A172 (cell line): ENCODE measurements at regions not wholly inside any gene's neighbourhood (a gene's known extent, or its start where the extent isn't known, plus 50 kb on each side); places are given as distances from the start of the nearest gene placed in this dataset.

ENCODE experiments used
- DNase-seq: peaks from one replicate; pipeline ENCODE4 v3.0.0-alpha.2; 2015; ENCODE audit warnings: low spot score

DNA sequence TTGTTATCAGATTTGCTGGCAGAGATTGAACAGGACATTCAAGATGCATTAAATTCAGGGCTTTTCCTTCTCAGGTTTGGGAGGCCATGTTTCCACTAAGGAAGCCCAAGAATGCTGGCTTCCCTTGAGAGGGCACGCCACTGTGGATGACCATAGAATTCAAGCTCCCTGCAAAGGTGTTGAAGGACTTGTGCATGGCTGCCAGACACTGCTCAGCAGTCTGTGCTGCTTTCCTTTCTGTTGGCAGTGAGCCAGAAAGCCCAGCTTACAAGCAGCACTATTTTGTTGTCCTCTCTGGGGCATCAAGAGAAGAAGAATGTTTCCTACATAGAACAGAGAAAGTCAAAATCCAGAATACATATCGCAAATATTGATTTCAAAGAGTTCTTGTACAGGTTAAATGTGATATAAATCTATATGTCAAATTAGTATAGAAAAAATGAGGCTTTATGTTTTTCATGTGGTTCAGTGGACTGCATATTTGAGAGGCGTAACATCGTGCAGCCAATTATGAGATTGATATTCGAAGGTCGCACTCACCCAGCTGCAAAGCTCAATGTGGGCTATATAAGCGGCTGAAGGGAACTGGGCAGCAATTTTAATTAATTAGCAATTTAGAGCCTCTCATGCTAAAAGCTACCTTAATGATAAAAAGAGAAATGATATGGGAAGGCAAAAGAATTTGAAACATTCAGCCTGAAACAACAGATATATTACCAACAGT, 103.1 kb upstream of the ISL1 start:
- no peak for DNase-seq

- DNase-seq: no peak
These were observed 97.2 kb upstream of the ISL1 start for GRCh38 chr5:51286046-51286445.

DNA sequence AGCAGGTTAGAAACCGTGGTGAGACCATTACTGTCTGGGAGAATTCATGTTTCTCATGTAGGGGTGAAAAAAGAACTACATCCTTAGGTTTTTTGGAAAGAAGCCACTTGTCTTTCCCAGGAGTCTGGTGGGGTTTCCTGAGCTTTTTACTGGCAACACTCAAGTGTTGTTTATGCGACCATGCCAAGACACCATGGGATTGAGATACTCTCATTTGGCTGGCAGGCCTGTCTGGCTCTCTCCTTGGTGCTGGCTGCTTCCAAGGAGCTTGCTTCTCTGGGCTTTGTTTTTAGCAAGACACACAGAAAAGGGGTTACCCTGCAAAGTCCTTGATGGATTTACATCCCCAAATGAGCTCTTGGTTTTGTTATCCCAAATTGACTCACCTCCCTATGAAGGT, 80.9 kb upstream of the ISL1 start:
- no peak for DNase-seq

GRCh38 chr5:51326844-51327243, 56.4 kb upstream of the ISL1 start:
- no peak for DNase-seq
